NCI-H1092 treated with DMSO at 0.1 percent for 48 hours (cell line): ENCODE measurements at regions not wholly inside any gene's neighbourhood (a gene's known extent, or its start where the extent isn't known, plus 50 kb on each side); places are given as distances from the start of the nearest gene placed in this dataset.
A peak's percentile ranks its signal among the peaks of the same experiment; 100 is the strongest.
"Not testable (repeated sequence)": the region's sequence is repeated elsewhere in the genome, so short reads cannot be mapped to it uniquely, and the experiment has no call there.

Source experiments
- DNase-seq: peaks from one replicate; lab custom pipeline; 2025; lab: John Stamatoyannopoulos, UW

DNA sequence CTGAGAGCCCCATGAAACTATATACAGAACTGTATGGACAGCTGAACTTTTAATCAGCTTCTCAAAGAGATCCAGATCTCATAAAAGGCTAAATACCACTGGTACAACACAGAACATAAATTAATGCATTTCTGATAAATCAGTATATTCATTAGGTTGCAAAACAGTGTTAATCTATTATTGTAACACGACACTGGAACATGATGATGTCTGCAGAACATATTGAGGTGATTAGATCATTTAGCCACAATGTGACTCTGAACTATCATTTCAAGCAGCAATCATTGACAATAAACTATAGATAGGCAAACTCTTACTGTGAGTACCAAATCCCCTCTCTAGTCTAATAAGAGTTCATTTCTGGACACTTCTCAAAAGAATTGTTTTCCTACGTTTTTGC, 50.3 kb downstream of the GASK1B start:
- DNase-seq: no peak

DNA sequence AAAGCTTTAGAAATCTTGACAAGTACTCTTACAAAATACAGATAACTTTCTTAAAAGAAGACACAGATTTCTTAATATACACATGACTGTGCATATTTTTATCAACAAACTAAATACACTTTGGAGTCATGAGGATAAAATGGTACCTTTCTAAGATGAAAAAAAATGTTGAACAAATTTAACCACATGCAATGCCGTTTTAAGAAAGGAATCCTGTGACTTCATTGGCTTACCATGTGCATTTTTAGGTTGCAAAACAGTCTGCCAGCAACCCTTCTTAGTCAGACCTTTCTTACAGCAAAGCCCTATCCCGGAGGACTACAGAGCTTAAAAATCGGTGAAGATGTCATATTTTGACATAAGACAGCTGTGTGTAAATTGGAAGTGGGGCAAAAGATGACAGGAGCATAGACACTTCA, 51.7 kb downstream of the GASK1B start:
- no peak for DNase-seq

DNA sequence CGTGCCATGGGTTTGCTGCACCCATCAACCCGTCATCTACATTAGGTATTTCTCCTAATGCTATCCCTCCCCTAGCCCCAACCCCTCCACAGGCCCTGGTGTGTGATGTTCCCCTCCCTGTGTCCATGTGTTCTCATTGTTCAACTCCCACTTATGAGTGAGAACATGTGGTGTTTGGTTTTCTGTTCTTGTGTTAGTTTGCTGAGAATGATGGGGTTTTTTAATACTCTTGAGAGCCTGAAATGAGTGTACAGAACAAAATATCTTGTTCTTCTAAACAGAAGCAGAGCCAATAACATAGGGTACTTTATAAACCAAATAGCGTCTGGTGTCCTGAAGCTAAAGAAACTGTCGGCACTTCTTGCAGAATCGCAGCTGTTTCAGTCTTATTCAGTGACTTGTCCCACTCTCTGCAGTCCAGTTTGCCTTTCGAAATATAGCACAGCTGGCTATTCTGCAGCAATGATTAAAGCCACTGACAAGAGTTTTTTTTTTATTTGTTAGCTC, 52.1 kb downstream of the GASK1B start:
- DNase-seq: not testable (repeated sequence)

DNA sequence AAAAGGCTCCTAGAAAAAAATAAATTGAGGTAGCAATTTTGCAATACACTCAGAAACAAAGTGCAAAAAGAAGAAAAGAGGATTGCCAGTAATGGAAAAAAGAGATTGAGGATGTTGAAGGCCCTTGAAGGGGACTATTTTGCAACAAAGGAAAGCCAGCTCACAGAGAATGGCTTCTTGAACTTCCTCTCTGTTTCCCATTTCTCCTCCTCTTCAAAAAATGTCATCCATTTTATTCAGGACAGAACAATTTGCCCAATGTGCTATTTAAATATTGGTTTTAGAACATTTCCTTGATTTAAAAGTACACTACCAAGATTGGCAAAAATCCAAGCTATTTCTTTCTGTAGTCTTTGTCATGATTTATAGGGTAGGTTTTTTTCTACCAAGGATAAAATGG, 60.2 kb downstream of the GASK1B start:
- no peak for DNase-seq

DNA sequence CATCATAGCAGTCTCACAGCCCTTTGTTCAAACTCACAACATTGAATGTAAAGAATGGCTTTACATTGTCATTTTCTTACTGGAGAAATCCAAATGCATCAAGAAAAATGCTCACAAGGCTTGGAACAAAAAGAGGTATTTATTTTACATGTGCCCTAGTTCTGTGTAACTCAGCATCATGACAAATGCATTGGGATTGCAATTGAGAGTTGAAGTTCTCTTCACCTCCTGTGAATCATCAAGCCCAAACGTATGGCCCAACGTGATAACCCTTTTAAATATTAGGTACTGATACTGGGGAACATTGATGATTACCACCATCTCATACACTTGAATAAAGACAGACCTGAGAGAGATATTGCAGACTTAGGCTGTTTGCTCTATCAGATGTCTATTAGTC, 61.6 kb downstream of the GASK1B start:
- DNase-seq: no peak

DNA sequence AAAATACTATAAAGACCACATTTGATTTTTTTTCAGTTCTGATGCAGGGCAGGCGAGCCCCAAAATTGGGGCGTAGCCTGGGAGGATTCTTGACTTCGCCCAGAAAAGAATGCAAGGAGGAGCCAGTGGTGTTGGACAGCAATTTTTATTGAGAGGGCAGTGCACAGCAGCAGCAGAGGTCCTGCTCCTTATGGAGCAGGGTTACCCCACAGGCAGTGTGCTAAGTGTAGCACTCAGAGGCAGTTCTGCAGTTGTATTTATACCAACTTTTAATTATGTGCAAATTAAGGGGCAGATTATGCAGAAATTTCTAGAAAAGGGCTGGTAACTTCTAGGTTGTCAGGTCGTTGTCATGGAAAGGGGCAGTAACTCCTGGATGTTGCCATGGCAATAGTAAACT, 69.9 kb downstream of the GASK1B start:
- DNase-seq: no peak

DNA sequence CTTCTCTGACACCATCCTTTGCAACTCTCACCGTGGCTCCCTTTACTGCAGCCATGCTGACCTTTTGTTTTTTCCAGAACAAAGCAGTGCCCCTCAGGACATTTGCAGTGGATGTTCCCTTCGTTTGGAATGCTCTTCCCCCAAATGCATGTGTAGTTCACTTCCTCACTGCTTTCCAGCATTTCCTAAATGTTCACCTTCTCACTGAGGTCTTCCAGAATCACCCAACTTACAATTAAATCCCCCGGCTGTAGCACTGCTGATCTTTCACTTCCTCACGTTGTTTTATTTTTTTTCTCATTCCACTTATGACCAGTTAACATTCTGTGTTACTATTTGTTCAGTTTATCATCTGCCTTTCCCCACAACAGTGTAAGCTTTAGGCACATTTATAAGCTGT, 73.1 kb downstream of the GASK1B start:
- DNase-seq: no peak

DNA sequence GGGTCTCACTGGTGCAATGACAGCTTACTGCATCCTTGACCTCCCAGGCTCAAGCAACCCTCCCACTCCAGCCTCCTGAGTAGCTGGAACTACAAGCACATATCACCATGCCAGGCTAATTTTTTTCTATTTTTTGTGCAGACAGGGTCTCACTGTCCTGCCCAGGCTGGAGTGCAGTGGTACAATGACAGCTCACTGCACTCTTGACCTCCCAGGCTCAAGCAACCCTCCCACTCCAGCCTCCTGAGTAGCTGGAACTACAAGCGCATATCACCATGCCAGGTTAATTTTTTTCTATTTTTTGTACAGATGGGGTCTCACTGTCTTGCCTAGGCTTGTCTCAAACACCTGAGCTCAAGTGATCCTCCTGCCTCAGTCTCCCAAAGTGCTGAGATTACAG, 74.0 kb downstream of the GASK1B start:
- DNase-seq: no peak

DNA sequence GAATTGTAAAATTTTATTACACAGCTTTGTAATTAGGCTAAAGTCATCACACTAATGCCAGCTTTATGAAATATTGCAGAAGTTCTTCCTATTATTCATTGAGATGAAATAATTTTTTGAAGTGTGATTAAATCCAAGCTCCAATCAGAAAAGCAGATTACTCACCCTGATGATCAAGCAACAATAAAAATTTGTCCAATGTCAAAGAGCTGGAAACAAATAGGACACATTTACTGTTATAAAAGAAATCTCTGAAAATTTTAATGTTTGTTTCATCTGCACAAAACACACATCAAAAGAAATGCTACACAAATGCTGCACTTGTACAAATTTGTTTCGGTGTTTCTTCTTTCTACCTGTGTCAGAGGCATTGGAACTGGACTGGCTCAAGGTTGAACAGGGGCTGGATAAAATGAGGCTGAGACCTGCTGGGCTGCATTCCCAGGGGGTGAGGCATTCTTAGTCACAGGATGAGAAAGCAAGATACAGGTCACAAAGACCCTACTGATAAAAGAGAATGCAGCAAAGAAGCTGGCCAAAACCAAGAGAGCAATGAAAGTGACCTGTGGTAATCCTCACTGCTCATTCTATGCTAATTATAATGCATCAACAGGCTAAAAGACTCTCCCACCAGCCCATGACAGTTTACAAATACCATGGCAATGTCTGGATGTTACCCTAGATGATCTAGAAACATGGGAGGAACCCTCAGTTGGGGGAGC, 78.3 kb downstream of the GASK1B start:
- DNase-seq: no peak

DNA sequence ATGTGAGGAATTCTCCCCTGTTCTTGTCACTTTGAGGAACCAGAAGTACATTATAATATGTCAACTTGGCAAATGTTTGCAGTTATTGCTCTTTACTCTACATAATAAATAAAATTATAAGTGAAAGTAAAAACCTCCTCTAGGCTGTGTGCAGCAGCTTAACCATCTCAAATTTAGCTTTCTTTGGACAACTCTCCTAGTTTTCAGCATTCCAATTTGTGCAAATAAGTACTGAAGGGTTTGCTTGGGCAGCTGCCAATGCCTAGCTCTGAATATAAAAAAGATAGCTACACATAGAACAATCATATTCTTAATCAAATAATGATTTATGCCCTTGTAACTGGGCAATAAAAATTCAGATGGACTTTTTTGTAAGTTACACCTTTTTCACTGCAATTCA, 82.5 kb downstream of the GASK1B start:
- peak; percentile 6 for DNase-seq

DNA sequence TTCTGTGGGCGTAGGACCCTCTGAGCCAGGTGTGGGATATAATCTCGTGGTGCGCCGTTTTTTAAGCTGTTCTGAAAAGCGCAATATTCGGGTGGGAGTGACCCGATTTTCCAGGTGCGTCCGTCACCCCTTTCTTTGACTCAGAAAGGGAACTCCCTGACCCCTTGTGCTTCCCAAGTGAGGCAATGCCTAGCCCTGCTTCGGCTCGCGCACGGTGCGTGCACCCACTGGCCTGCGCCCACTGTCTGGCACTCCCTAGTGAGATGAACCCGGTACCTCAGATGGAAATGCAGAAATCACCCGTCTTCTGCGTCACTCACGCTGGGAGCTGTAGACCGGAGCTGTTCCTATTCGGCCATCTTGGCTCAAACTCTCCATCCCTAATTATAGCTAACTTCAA, 82.9 kb downstream of the GASK1B start:
- DNase-seq: not testable (repeated sequence)

DNA sequence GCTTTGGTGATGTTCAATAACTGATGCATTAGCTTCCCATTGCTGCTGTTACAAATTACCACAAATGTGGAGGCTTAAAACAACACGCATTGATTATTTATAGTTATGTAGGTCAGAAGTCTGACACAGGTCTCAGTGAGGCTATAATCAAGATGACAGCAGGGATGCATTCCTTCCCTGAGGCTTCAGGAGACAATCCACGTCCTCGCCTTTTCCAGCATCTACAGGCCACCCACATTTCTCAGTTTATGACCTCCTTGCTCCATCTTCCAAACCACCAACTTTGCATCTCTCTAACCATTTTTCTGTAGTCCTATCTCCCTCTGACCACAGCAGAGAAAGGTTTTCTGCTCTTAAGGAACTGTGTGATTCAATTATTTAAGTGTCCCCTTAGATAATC, 92.5 kb downstream of the GASK1B start:
- no peak for DNase-seq

DNA sequence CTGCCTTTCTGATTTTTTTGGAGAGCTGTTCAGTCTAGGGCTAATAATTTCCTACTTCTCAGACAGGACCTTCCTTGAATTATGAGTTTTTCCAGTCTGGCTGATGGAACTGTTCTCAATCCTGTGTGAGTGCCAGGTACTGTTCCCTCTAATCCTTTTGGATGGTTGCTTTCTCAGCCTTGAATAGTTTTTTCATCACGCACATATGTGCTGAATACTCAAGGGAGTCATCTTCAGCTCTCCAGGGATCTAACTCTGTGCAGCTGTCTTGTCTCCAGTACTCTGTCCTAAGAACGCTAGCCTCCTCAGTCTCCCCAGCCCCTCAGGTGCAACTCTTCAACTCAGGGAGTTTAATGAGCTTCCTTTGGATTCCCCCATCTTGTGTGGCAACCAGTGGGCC, 93.2 kb downstream of the GASK1B start:
- DNase-seq: no peak

DNA sequence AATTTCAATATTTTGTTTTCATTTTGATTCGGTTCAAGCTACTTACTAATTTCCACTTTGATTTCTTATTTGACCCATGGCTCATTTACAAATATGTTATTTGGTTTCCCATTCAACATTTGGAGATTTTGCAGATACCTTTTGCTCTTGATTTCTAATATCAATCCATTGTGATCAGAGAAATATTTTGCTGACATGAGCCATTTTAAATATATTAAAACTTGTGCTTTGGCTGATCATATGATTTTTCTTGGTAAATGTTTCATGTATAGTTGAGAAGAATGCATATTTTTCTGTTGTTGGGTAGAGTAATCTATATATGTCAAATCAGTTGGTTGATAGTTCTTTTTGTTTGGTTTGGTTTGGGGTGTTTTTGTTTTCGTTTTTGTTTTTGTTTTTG, 95.0 kb downstream of the GASK1B start:
- no peak for DNase-seq

DNA sequence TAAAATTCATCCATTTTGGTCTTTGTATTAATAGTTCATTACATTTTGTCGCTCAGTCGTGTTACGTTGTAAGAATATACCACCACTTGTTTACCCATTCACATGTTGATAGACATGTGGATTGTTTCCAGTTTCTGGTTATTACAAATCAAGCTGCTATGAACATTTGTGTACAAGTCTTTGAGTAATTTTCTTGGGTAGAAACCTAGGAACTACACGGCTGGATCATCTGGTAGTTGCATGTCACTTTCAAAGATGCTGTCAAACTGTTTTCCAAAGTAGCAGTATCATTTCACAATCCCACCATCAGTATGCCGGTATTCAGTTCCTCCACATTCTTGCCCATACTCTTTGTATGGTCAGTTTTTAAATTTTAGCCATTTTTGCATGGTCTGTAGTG, 98.0 kb downstream of the GASK1B start:
- no peak for DNase-seq

DNA sequence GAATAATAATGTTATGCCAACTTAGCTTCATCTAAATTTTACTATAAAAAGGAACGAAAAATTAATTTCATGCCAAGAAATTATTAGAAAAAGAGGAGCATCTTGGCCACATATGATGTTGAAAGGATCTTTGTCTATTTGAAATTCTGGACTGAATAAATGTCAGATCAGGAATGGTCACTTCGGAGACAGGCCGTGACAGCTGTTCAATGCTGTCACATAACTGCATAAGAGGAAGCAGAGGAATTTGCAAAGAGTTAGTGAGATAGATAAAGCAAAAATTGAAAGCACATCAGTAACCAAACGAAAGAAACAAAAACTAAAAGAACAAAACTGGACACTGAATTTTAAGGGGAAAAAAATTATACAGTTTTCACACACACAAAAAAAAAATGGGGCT, 100.9 kb downstream of the GASK1B start:
- no peak for DNase-seq

DNA sequence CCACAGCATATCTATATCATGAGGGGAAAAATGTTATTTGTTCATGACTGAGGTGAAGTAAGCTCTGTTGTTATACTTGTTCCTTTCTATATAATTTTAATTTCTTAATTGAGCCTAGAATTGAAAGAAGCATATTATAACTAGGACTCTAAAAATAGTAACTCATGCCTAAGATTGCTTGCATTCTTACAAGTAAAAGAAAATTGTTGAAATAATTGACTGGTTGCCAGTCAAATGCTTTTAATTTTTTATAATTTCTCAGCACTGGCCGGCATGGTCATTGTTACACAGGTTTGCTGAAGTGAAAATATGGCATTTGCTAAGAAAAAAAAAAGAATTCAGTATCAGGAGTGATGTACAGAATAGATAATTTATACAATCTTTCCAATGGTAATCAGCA, 104.8 kb downstream of the GASK1B start:
- DNase-seq: no peak

DNA sequence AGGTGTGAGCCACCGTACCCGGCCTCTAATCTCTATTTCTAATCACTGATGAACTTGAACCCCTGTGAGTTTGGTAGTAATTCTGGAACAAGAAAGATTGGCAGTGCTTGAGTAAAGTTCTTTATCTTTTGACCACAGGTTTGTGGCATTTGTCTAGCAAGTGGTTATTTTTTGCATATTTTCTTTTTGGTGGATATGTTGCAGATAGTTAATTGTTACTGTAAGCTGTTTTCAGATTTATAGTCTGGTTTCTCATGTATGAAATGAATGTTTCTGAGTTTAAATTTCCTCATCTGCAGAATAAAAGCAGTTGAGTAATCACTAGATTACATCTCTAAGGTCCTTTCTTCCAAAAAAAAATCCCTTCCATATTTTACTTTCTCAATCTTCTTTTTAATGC, 105.2 kb downstream of the GASK1B start:
- no peak for DNase-seq

DNA sequence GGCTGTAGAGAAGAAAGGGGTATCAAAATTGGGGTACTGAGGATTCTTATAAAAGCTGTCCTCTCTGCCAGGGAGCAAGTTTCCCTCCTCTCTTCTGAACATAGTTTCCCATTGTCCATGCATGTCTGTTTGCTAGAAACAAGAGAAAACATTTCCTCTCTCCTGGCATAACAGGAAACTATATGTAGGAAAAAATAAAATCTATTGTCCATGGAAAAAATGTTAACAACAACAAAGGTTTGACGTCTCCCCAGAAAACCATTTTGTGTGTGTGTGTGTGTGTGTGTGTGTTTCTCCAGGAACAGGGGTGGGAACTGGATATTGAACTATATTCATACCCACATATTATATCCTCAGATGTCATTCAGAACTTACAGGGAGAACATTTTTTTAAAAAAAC, 107.2 kb downstream of the GASK1B start:
- DNase-seq: no peak

DNA sequence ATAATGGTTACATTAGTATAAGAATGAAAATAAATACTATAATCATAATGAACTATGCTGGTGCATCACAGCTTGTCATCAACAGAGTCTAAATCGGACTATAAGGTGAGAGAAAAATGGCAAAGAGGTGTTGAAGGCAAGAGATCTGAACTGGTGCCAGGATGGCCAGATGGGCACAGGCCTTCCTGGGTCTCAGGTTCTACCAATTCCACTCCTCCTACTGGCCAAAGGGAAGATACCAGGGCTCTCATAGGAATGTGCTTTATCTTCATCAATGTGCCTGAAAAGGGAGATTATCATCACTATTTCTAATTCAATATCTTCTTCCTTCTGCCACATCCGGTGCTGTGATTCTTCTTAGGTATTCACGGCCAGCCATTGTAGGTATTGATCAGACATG, 107.6 kb downstream of the GASK1B start:
- DNase-seq: no peak

DNA sequence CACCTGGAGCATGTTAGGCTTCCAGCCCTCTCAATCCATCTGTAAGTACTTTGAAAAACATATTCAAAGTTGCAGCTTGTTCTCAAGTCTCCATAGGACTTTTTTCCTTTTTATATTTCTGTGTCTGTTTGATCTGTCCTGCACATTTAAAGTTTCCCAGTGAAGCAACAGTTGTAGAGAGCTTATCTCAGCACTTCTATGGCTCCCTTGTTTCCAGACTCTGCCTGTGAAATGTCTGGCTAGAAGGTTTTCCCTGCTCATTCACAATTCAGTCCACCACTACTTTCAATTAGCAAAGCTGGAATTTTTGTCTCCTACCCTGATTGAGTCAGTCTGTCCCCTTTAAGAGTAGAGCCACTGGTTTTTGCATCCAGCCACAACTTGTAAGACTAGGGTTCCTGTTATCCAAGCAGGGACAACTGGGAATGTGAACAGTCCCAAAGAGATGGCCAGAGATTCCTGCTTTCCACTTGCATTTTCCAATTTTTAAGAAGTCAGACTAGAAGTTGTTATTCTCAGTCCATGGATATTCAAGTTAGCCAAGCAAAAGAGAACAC, 116.1 kb downstream of the GASK1B start:
- DNase-seq: no peak

DNA sequence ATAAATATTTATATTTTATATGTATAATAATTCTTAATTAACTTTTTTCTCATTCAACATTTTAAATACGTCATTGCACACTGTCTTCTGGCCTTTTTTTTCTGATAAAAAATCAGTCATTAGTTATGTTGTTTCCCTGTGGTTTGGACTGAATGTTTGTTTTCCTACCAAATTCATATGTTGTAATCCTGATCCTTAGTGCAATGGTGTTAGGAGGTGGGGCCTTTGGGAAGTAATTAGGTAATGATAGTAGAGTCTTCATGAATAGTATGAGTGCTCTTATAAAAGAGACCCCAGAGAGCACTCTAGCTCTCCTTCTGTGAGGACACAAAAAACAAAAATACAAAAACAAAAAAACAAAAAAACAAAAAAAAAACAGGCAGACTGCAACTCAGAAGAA, 117.2 kb downstream of the GASK1B start:
- no peak for DNase-seq

DNA sequence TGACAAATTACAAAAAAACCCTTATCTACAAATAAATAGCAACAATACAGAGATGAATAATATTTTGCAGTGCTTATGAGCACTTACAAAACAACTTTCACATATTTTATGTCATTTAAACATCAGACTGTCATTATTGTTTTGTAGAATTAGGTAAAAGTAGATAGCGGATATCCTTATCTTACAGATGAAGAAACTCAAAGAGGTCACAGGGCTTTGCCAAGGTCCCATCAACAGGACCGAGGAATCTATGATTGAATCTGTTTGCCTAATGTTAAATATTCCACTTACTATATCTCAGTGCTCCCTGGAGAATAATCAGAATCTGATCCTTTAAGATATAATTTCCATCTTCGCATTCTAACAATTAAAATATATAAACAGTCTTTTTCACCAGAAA, 119.0 kb downstream of the GASK1B start:
- no peak for DNase-seq

DNA sequence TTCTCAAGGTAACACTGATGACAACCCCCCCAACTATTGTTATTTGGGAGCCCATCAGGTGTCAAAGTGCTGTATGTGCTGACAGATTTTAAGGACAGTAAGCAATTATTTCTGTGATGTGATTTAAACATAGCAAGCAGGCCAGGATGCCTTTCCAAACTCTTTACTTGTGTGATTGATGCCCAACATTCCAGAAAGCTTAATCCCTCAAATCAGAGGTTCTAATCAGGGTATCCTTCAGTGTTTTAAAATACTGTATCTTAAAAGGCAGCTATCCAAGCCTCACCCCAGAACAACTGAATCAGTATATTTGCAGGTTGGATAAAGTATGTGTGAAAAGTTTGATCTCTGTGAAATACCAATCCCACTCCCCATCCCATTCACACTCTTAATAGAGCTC, 119.7 kb downstream of the GASK1B start:
- no peak for DNase-seq
